ENCODE measurements at regions not wholly inside any gene's neighbourhood (a gene's known extent, or its start where the extent isn't known, plus 50 kb on each side); places are given as distances from the start of the nearest gene placed in this dataset.

GRCh38 chr4:17315459-17315858 is 196.4 kb downstream of the QDPR start:
- H3K9ac ChIP-seq (ENCODE audit: insufficient read depth, low read length, poor library complexity, severe bottlenecking), result no peak overlapping the region
- no peak overlapping the region for H3K27ac ChIP-seq (ENCODE audit: low read depth in 1 of 2, low read length in 2 of 2)
- no peaks in the 10 kb centered on the region for H3K36me3 ChIP-seq (replicated peaks in 1 of 2; ENCODE audit: control insufficient read depth in 1 of 2, insufficient read depth in 2 of 2, low read length in 2 of 2)
- Mint-ChIP-seq H3K27ac (no peak overlapping the region), H3K36me3 (no peaks in the 10 kb centered on the region), H3K4me1 (peaks cover 2% of the 10 kb centered on the region), H3K4me3 (no peak overlapping the region), H3K9me3 (peaks cover 0 to 9% (median 0%) of the 10 kb centered on the region in 7 donors), H3K27me3 (ENCODE audit: low read depth in 3 of 3) (peaks cover 0 to 1% (median 1%) of the 10 kb centered on the region in 3 donors)
- intact Hi-C loops (cut with micrococcal nuclease), result no loop called here
- H3K4me3 ChIP-seq (replicated peaks in 1 of 3; ENCODE audit: low read depth in 2 of 3, low read length in 3 of 3), result no peak overlapping the region
- H3K79me2 ChIP-seq (ENCODE audit: insufficient read depth, low read length), result no peaks in the 10 kb centered on the region
- TF ChIP-seq CTCF (IDR thresholded peaks at IDR 0.05), result no peak
- DNase-seq, result no peak
- no peak overlapping the region for H2AFZ ChIP-seq (ENCODE audit: insufficient read depth, low read depth, low read length, poor library complexity, severe bottlenecking)
- H3K27me3 ChIP-seq (ENCODE audit: control insufficient read depth in 2 of 2, insufficient read depth in 2 of 2, low read length in 2 of 2), result no peaks in the 10 kb centered on the region
- H3K9me3 ChIP-seq (replicated peaks in 1 of 2; ENCODE audit: control insufficient read depth in 1 of 2, insufficient read depth in 1 of 2, low read length in 2 of 2), result no peaks in the 10 kb centered on the region
- H4K20me1 ChIP-seq (ENCODE audit: insufficient read depth, low read length), result no peaks in the 10 kb centered on the region
- no peak overlapping the region for H3K4me2 ChIP-seq (replicated peaks; ENCODE audit: extremely low read depth, low read length, poor library complexity, severe bottlenecking)
- H3K4me1 ChIP-seq (ENCODE audit: control insufficient read depth in 1 of 2, insufficient read depth in 2 of 2, low read length in 2 of 2), result no peaks in the 10 kb centered on the region

- Mint-ChIP-seq H3K4me3 (no peak overlapping the region), H3K36me3 (no peaks in the 10 kb centered on the region), H3K4me1 (peaks cover 2% of the 10 kb centered on the region), H3K27ac (no peak overlapping the region), H3K9me3 (peaks cover 0 to 7% (median 5%) of the 10 kb centered on the region in 7 donors), H3K27me3 (ENCODE audit: low read depth in 3 of 3) (peaks cover 1 to 4% (median 2%) of the 10 kb centered on the region in 3 donors)
- H3K36me3 ChIP-seq (replicated peaks in 1 of 2; ENCODE audit: control insufficient read depth in 1 of 2, insufficient read depth in 2 of 2, low read length in 2 of 2), result no peaks in the 10 kb centered on the region
- no peak overlapping the region for H3K9ac ChIP-seq (ENCODE audit: insufficient read depth, low read length, poor library complexity, severe bottlenecking)
- no peaks in the 10 kb centered on the region for H3K4me1 ChIP-seq (ENCODE audit: control insufficient read depth in 1 of 2, insufficient read depth in 2 of 2, low read length in 2 of 2)
- no peak for TF ChIP-seq CTCF (IDR thresholded peaks at IDR 0.05)
- no peak overlapping the region for H3K4me2 ChIP-seq (replicated peaks; ENCODE audit: extremely low read depth, low read length, poor library complexity, severe bottlenecking)
- H3K4me3 ChIP-seq (replicated peaks in 1 of 3; ENCODE audit: low read depth in 2 of 3, low read length in 3 of 3), result no peak overlapping the region
- no peak for DNase-seq
- no peaks in the 10 kb centered on the region for H3K79me2 ChIP-seq (ENCODE audit: insufficient read depth, low read length)
- WGBS (ENCODE audit: insufficient coverage), result 60% methylated on average over 1 of the region's 2 CpGs
- no peak overlapping the region for H2AFZ ChIP-seq (ENCODE audit: insufficient read depth, low read depth, low read length, poor library complexity, severe bottlenecking)
- intact Hi-C loops (cut with micrococcal nuclease), result no loop called here
- H3K9me3 ChIP-seq (replicated peaks in 1 of 2; ENCODE audit: control insufficient read depth in 1 of 2, insufficient read depth in 1 of 2, low read length in 2 of 2), result no peaks in the 10 kb centered on the region
- no peak overlapping the region for H3K27ac ChIP-seq (ENCODE audit: low read depth in 1 of 2, low read length in 2 of 2)
- no peaks in the 10 kb centered on the region for H3K27me3 ChIP-seq (ENCODE audit: control insufficient read depth in 2 of 2, insufficient read depth in 2 of 2, low read length in 2 of 2)
- H4K20me1 ChIP-seq (ENCODE audit: insufficient read depth, low read length), result no peaks in the 10 kb centered on the region
Observed at GRCh38 chr4:17313194-17313593, 198.7 kb downstream of the QDPR start.
